Thymus (tissue), 11 donors: ENCODE measurements at regions not wholly inside any gene's neighbourhood (a gene's known extent, or its start where the extent isn't known, plus 50 kb on each side); places are given as distances from the start of the nearest gene placed in this dataset.

ENCODE experiments used
- DNase-seq, 9 donors: peaks; one replicate each; pipeline ENCODE4 v3.0.0-alpha.2; 2013; ENCODE audit warnings: low spot score in 9 of 9, low read depth in 6 of 9, missing footprints in 1 of 9
- H3K27ac ChIP-seq, 2 donors: one replicate each; pipeline ENCODE4 v1.5.1; 2013; ENCODE audit warnings: control low read depth in 1 of 2, low read depth in 1 of 2, low read length in 1 of 2, mild to moderate bottlenecking in 1 of 2, moderate library complexity in 1 of 2
- H3K27me3 ChIP-seq, 2 donors: one replicate each; pipeline ENCODE4 v1.5.1; 2013; ENCODE audit warnings: low read length in 1 of 2; ENCODE audit not compliant: control insufficient read depth in 2 of 2, insufficient read depth in 1 of 2
- H3K36me3 ChIP-seq, 2 donors: one replicate each; pipeline ENCODE4 v1.5.1; 2013; ENCODE audit warnings: low read length in 1 of 2, mild to moderate bottlenecking in 1 of 2, moderate library complexity in 1 of 2; ENCODE audit not compliant: control insufficient read depth in 2 of 2, insufficient read depth in 2 of 2
- H3K4me1 ChIP-seq, 2 donors: one replicate each; pipeline ENCODE4 v1.5.1; 2013; ENCODE audit warnings: low read length in 2 of 2; ENCODE audit not compliant: control insufficient read depth in 2 of 2, insufficient read depth in 2 of 2
- H3K4me3 ChIP-seq, 2 donors: one replicate each; pipeline ENCODE4 v1.5.1; 2013; ENCODE audit warnings: low read length in 2 of 2, control low read depth in 1 of 2, mild to moderate bottlenecking in 1 of 2
- H3K9me3 ChIP-seq, 2 donors: one replicate each; pipeline ENCODE4 v1.5.1; 2013; ENCODE audit warnings: low read length in 1 of 2, mild to moderate bottlenecking in 1 of 2; ENCODE audit not compliant: control insufficient read depth in 2 of 2, insufficient read depth in 1 of 2
- WGBS: extraction: QIAGEN DNeasy Blood & Tissue Kit; methylation state at CpG from one replicate; pipeline ENCODE4 v1.1.7; 2013; 5-methylcytosine and 5-hydroxymethylcytosine counted together
- donor health status: healthy.

DNA sequence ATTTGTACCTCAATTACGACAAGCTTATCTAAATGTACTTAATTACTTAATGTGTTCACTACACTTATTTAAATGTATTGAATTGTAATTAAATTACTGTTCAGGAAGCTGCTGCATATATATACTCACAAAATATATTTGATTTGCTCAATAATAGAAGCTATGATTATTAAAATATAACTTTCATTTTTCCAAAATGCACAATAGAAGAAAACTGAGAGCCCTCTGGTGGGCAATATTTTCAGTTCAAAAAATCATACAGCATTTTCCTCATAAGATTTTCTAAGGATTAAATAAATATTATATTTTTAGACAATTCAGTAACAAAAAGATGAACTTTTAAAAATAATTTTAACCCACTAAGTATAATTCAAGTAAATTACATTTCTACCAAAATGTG lies 217.3 kb downstream of the DKK2 start:
- 89% methylated on average over 1 of the region's 1 CpG for WGBS
- Histone ChIP-seq H3K9me3 (no peaks in the 10 kb centered on the region), H3K36me3 (no peaks in the 10 kb centered on the region), H3K4me1 (no peaks in the 10 kb centered on the region), H3K4me3 (no peak overlapping the region), H3K27me3 (no peaks in the 10 kb centered on the region), H3K27ac (no peak overlapping the region)
- no peak for DNase-seq

DNA sequence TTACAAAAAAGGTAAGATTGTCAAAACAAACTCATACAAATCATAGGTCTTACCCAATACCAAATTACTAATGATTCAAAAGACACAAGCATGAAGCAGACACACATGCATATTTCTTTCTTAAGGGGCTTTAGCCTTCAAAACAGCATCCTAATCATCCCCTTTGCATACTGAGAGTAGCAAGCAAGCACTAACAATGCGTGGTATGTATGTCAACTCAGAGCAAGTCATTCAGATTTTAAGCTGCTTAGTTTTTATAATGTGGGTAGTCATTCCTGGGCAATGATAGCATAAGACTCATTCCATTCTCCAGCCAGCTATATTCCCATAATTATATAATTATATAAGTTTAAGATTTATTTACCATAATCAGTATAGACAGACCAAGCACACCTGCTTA lies 219.6 kb downstream of the DKK2 start:
- Histone ChIP-seq H3K4me3 (no peak overlapping the region), H3K9me3 (no peaks in the 10 kb centered on the region), H3K27me3 (no peaks in the 10 kb centered on the region), H3K36me3 (no peaks in the 10 kb centered on the region), H3K4me1 (no peaks in the 10 kb centered on the region), H3K27ac (no peak overlapping the region)
- DNase-seq: no peak
- 93% methylated on average over 1 of the region's 1 CpG for WGBS

DNA sequence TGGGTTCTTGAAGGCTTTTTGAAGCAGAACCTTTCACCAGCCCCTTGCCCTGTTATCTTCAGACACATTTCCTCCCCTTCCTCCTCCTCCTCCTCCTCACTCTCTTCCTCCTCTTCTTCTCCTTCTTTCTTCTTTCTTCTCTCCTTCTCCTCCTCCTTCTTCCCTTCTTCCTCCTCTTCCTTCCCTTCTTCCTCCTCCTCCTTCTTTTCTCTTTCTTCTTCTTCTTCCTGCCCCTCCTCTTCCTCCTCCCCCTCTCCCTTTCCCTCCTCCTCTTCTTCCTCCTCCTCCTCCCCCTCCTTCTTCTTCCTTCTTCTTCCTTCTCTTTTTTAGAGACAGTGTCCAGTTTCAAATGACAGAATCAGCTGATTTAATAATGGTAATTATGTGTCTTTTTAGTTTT lies 226.0 kb downstream of the DKK2 start:
- Histone ChIP-seq H3K4me1 (no peaks in the 10 kb centered on the region), H3K36me3 (no peaks in the 10 kb centered on the region), H3K9me3 (no peaks in the 10 kb centered on the region), H3K4me3 (no peak overlapping the region), H3K27me3 (no peaks in the 10 kb centered on the region), H3K27ac (no peak overlapping the region)
- DNase-seq: no peak

DNA sequence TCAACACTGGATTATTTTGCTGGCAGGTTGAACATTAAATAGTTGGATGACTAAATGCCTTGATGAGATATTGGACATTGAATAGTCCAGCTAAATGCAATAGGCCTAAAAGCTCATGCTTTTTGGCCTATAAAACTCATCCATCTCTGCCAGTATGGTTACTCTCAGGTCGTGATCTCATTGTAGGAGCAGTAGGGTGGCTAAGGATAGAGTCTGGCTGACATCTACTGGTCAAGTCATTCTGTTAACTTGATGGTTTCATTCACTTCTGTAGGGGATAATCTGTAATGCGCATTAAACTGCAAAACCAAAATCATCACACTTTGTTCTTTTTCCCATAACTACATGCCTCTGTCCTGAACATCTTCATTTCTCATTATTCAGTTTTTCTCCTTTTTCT lies 227.0 kb downstream of the DKK2 start:
- H3K27ac ChIP-seq: no peak overlapping the region
- no peaks in the 10 kb centered on the region for H3K4me1 ChIP-seq
- H3K9me3 ChIP-seq: no peaks in the 10 kb centered on the region
- no peaks in the 10 kb centered on the region for H3K36me3 ChIP-seq
- no peaks in the 10 kb centered on the region for H3K27me3 ChIP-seq
- WGBS: 52% methylated on average over 2 of the region's 2 CpGs
- H3K4me3 ChIP-seq: no peak overlapping the region
- peak in 2 of 9 donors; percentile 14 to 23 for DNase-seq

DNA sequence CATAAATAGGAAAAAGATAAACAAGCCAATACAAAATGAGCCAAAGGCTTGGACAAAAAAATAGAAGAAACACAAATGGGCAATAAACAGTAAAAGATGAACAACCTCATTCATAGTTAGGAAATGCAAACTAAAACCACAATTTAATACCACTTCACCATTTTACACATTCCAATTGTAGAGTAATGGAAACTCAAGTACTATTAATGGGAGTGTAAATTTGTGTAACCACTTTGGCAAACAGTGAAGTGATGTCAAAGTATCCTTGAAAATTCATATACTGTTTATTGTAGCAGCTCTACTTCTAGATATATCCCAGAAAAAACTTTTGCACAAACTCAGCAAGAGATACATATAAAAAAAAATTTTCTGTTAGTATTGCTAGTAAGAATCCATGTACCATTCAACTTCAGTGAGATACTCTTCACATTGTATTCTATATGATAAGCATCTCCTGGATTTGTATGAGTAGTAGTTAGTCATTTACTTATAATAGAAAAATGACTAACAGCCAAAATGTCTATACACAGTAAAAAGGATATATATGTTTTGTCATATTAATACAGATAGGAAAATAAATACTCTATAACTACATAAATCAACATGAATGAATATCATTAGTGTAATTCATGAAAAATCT lies 229.8 kb downstream of the DKK2 start:
- H3K27me3 ChIP-seq: no peaks in the 10 kb centered on the region
- no peaks in the 10 kb centered on the region for H3K36me3 ChIP-seq
- DNase-seq: no peak

DNA sequence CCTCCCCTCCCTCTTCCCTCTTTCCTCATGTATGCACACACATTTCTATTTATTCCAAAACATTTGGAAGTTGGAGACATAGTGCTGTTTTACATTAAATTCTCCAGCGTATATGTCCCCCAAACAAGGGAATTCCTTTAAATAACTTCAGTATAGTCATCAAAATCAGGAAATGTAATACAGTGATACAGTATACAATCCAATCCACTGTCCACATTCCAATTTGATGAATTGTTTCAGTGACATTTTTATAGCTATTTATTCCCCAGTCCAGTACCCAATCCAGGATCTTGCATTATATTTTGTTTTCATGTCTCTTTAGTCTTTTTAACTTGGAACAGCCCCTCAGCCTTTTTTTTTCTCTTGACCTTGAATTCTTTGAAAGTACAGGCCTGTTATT lies 233.0 kb downstream of the DKK2 start:
- Histone ChIP-seq H3K27me3 (no peaks in the 10 kb centered on the region), H3K36me3 (no peaks in the 10 kb centered on the region), H3K9me3 (no peaks in the 10 kb centered on the region), H3K4me1 (no peaks in the 10 kb centered on the region), H3K4me3 (no peak overlapping the region), H3K27ac (no peak overlapping the region)
- WGBS: 97% methylated on average over 1 of the region's 1 CpG
- no peak for DNase-seq

More for the DNA sequence above, 229.8 kb downstream of the DKK2 start:
- Histone ChIP-seq H3K4me1 (no peaks in the 10 kb centered on the region), H3K9me3 (no peaks in the 10 kb centered on the region), H3K4me3 (no peak overlapping the region), H3K27ac (no peak overlapping the region)

DNA sequence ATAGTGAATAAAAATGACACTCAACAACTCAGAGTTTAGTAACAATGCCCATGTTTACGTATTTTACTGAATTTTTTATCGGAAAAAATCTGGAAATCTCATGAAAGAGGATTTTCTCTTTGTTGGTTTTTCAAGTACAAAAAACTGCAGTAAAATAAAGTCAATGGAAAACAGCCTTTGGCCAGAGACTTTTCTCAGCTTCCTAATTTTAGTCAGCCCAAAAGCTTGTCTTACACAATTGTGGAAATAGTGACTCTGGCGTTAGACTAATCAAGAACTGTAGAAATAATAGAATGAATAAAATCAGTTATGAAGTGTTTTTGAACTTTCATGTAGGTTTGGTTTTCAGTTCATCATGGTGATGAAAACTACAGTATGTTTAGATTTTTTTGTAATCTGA lies 234.7 kb downstream of the DKK2 start:
- whole genome bisulfite sequencing: 96% methylated on average over 3 of the region's 3 CpGs
- Histone ChIP-seq H3K36me3 (no peaks in the 10 kb centered on the region), H3K9me3 (no peaks in the 10 kb centered on the region), H3K27ac (no peak overlapping the region), H3K27me3 (no peaks in the 10 kb centered on the region), H3K4me1 (no peaks in the 10 kb centered on the region), H3K4me3 (no peak overlapping the region)
- DNase-seq: no peak

DNA sequence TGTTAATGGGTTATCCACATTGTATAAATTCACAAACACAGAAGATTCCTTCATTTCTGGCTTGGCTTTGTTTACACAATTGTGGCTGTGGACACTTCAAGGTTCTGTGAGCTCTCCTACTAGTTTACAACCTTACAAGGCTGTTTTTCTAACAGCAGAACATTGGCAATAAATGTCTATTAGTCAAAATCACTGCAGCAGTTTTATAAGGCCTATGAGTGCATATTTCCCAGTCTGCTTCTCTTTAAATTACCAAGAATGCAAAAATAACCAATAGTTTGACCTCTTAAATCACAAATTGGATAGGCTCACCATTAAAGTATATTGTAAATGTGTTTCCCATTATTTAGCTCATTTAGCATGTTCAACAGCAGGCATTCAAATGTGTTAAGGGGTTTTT lies 239.2 kb downstream of the DKK2 start:
- H3K4me1 ChIP-seq: no peaks in the 10 kb centered on the region
- H3K4me3 ChIP-seq: no peak overlapping the region
- H3K36me3 ChIP-seq: no peaks in the 10 kb centered on the region
- H3K27ac ChIP-seq: no peak overlapping the region
- DNase-seq: no peak
- no peaks in the 10 kb centered on the region for H3K9me3 ChIP-seq
- H3K27me3 ChIP-seq: no peaks in the 10 kb centered on the region

DNA sequence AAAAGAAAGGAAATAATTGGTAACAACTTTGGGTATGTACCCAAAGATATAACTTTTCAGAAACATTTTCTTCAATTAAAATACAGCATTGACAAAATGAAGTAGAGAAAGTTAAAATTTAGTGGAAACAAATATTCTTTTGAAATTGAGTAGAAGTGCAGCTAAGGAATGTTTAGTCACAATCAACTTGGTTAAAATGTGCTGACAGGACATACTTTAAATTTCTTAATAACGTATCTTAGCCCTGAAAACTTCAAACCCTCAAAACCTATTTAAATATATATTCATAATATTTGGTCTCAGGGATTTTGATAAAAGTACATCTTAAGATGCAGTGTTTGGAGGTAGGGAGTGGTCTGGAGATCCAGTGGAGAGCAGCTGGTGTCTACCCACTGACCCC lies 240.8 kb downstream of the DKK2 start:
- no peak for DNase-seq
- Histone ChIP-seq H3K4me1 (no peaks in the 10 kb centered on the region), H3K36me3 (no peaks in the 10 kb centered on the region), H3K4me3 (no peak overlapping the region), H3K9me3 (no peaks in the 10 kb centered on the region), H3K27me3 (no peaks in the 10 kb centered on the region), H3K27ac (no peak overlapping the region)
- WGBS: 92% methylated on average over 1 of the region's 1 CpG

DNA sequence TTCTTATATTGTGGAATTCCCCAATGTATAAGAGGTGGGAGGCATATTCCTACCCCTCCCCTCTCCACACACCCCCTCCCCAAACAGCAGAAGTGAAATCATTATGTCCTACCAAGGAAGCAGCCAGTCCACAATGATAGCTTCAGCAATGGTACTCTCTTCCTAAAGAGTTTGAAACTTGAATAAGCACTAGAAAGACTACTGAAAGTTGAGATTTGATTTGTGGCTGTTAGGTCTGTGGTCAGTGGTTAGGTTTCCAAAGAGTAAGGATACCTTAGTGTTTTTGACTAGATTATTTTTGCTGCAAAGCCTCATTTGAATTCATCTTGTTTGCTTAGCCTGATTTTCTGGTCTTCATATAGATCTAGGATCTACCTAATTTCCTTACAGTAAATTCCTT lies 242.2 kb downstream of the DKK2 start:
- Histone ChIP-seq H3K27ac (no peak overlapping the region), H3K36me3 (no peaks in the 10 kb centered on the region), H3K9me3 (no peaks in the 10 kb centered on the region), H3K4me1 (no peaks in the 10 kb centered on the region), H3K4me3 (no peak overlapping the region), H3K27me3 (no peaks in the 10 kb centered on the region)
- no peak for DNase-seq
